Stimulated activated naive B cell treated with anti-CD40 and anti-IgM and Interleukin-4, amounts not matched to agents 10 μg/mL and 1 μg/mL and 100 μg/mL, for 72 hours (primary cell): ENCODE measurements at regions not wholly inside any gene's neighbourhood (a gene's known extent, or its start where the extent isn't known, plus 50 kb on each side); places are given as distances from the start of the nearest gene placed in this dataset.
"Not testable (repeated sequence)": the region's sequence is repeated elsewhere in the genome, so short reads cannot be mapped to it uniquely, and the experiment has no call there.

Experiments used
- ATAC-seq, 2 donors: fragments of 150-1000 bp; cut with Tn5 transposase; replicated peaks; 2 replicates each; pipeline ENCODE4 v1.10.0; 2021; ENCODE audit warnings: moderate library complexity in 1 of 2
- DNase-seq: peaks from one replicate; pipeline ENCODE4 v3.0.0; 2021
- H3K27ac Mint-ChIP-seq: one replicate; pipeline ENCODE4 v1.8.0; 2022; ENCODE audit warnings: mild to moderate bottlenecking, mixed read lengths
- H3K27me3 Mint-ChIP-seq, 2 donors: one replicate each; pipeline ENCODE4 v1.8.0; 2022; ENCODE audit warnings: mixed read lengths in 2 of 2
- H3K36me3 Mint-ChIP-seq, 2 donors: one replicate each; pipeline ENCODE4 v1.8.0; 2022; ENCODE audit warnings: mixed read lengths in 2 of 2, mild to moderate bottlenecking in 1 of 2
- H3K4me1 Mint-ChIP-seq, 2 donors: one replicate each; pipeline ENCODE4 v1.8.0; 2022; ENCODE audit warnings: mixed read lengths in 2 of 2, mild to moderate bottlenecking in 1 of 2
- H3K4me3 Mint-ChIP-seq, 2 donors: one replicate each; pipeline ENCODE4 v1.8.0; 2022; ENCODE audit warnings: mild to moderate bottlenecking in 2 of 2, mixed read lengths in 2 of 2, moderate library complexity in 1 of 2
- H3K9me3 Mint-ChIP-seq, 2 donors: one replicate each; pipeline ENCODE4 v1.8.0; 2022; ENCODE audit warnings: mixed read lengths in 2 of 2, mild to moderate bottlenecking in 1 of 2

DNA sequence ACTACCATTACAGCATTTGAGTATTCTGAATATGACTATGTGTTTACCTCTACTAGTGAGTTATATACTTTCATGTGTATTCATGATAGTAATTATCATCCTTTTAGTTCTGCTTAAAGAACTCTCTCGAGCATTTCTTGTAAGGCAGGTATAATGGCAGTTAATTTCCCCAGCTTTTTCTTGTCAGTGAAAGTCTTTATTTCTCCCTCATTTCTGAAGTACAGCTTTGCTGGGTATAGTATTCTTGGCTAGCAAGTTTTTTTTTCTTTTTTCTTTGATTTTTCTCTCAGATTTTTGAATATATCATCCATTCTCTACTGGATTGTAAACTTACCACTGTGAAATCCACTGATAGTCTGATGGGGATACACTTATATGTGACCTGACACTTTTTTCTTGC is 165.9 kb upstream of the ARHGAP5 start:
- peaks cover 0 to 12% of the 10 kb centered on the region in 2 donors for H3K27me3 Mint-ChIP-seq
- no peak overlapping the region for H3K4me3 Mint-ChIP-seq
- peaks cover 19 to 24% of the 10 kb centered on the region in 2 donors for H3K9me3 Mint-ChIP-seq
- DNase-seq (no peak), ATAC-seq (no peak)
- H3K36me3 Mint-ChIP-seq, result peaks cover 12 to 13% of the 10 kb centered on the region in 2 donors
- H3K4me1 Mint-ChIP-seq, result no peaks in the 10 kb centered on the region
- H3K27ac Mint-ChIP-seq, result no peak overlapping the region

DNA sequence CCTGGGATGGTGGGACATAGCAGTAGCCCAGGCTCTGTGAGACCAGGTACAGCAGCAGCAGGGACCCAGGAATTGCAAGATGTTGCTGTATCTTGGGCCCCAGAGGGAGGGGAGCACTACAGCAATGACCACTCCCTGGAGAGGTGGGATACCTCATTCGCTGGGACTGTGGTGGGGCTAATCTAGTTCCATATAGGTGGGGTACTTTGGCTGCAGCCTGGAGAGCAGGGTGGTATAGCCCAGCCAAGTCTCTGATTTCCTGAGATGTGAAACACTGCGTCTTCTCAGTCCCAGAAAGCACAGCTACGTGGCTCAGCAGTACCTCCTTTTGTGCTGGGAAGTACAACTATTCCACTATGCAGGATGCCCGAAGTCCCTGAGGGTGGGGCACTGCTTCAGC is 163.7 kb upstream of the ARHGAP5 start:
- Mint-ChIP-seq H3K4me3 (no peak overlapping the region), H3K9me3 (peaks cover 18 to 24% of the 10 kb centered on the region in 2 donors), H3K27ac (no peak overlapping the region), H3K27me3 (peaks cover 0 to 6% of the 10 kb centered on the region in 2 donors), H3K36me3 (peaks cover 12 to 13% of the 10 kb centered on the region in 2 donors), H3K4me1 (no peaks in the 10 kb centered on the region)
- ATAC-seq (no peak), DNase-seq (no peak)

DNA sequence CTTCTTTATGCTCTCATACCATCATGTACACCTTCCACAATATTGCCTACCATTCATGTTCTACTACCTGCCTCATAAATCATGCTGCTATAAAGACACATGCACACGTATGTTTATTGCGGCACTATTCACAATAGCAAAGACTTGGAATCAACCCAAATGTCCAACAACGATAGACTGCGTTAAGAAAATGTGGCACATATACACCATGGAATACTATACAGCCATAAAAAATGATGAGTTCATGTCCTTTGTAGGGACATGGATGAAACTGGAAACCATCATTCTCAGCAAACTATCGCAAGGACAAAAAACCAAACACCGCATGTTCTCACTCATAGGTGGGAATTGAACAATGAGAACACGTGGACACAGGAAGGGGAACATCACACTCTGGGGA is 158.8 kb upstream of the ARHGAP5 start:
- H3K9me3 Mint-ChIP-seq, H3K36me3 Mint-ChIP-seq, H3K27me3 Mint-ChIP-seq, ATAC-seq, H3K4me1 Mint-ChIP-seq, H3K27ac Mint-ChIP-seq, DNase-seq, H3K4me3 Mint-ChIP-seq: not testable (repeated sequence)

DNA sequence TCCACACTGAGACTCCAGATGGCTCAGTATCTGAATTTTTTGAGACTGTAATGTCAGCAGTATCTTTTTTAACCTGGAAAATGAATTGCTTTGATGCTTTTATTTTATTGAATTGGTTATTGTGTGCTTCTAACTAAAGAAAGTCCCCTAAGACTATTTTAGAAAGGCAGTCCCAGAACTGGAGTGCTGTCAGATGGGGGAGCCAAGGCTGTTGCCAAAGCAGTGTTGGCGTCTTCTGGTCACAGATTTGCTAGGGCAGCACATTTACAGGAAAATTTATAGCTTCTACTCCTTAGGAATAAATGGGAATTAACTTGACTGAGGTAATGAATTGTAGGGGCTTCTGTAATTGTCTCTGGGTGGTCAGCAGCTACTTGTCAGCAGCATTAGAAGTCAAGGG is 157.1 kb upstream of the ARHGAP5 start:
- no peak for ATAC-seq
- Mint-ChIP-seq H3K4me1 (no peaks in the 10 kb centered on the region), H3K27me3 (peaks cover 0 to 4% of the 10 kb centered on the region in 2 donors), H3K36me3 (no peaks in the 10 kb centered on the region), H3K9me3 (no peaks in the 10 kb centered on the region), H3K27ac (no peak overlapping the region), H3K4me3 (no peak overlapping the region)
- no peak for DNase-seq

DNA sequence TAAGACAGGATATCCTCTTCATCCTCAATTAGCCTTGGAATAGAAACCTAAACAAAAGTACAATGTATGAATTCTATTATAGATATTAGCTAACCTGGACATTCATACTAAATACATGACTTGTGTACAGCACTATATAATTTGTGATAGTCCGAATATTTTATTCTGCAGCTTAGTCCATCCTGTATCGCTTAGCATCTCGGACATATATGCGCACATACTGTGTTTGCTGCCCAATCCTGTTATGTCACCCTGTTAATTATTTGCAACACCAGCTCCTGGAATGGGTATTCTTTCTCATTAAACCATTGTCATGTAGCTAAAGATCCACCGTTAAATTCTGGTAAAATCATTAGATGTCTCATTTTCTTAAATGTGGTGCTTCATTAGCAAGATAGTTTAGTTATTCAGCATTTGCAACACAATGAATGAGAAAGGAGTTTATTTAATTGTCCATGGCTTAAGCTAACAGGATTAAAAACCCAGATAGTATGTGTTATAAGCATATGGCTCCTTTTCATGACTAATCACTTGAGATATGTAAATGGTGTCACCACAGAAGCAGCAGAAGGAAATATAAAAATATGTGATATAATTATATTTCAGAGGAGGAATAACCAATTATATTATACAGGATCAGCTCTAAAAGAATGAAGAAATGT is 156.0 kb upstream of the ARHGAP5 start:
- H3K27ac Mint-ChIP-seq, result no peak overlapping the region
- DNase-seq (no peak), ATAC-seq (no peak)
- no peaks in the 10 kb centered on the region for H3K36me3 Mint-ChIP-seq
- H3K4me3 Mint-ChIP-seq, result no peak overlapping the region
- H3K9me3 Mint-ChIP-seq, result no peaks in the 10 kb centered on the region
- H3K27me3 Mint-ChIP-seq, result peaks cover 0 to 4% of the 10 kb centered on the region in 2 donors
- peaks cover 0 to 2% of the 10 kb centered on the region in 2 donors for H3K4me1 Mint-ChIP-seq

DNA sequence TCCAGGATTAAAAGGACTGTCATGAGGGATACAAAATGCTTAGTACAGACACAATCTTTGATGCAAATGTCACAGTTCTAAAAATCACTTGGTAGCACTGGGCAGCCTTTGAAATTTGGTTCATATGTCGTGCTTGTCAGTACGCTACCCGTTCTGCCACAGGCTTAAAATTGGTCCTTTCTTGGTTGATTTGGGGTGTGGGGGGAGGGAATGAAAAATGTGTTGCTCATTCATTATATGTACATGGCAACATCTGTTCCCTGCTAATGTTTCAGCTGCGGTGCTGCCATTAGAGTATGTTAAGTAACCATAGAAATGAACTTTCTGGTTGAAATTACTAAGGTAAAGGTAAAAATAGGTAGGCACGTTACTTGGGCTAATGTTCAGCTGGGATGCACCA is 155.4 kb upstream of the ARHGAP5 start:
- H3K4me3 Mint-ChIP-seq, result no peak overlapping the region
- no peaks in the 10 kb centered on the region for H3K9me3 Mint-ChIP-seq
- ATAC-seq (no peak), DNase-seq (no peak)
- peaks cover 0 to 2% of the 10 kb centered on the region in 2 donors for H3K4me1 Mint-ChIP-seq
- no peak overlapping the region for H3K27ac Mint-ChIP-seq
- H3K36me3 Mint-ChIP-seq, result no peaks in the 10 kb centered on the region
- H3K27me3 Mint-ChIP-seq, result peaks cover 0 to 4% of the 10 kb centered on the region in 2 donors

DNA sequence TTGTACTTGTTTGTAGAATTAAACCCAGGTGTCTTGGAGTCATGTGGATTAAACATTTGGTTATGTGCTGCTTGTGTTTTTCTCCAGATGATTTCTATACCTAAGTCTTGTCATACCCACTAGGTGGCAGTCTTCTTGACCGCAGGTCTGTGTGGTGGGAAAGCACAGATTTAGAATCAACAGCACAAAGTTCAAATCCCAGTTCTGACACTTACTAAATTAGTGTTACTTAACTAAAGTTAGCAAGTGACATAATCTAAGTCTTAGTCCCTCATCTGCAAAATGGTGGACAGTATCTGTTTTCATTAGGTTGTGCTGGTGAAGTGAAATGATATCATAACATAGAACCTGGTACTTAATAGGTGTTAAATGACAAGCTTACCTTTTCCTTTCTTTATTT is 151.0 kb upstream of the ARHGAP5 start:
- Mint-ChIP-seq H3K4me3 (no peak overlapping the region), H3K9me3 (no peaks in the 10 kb centered on the region), H3K36me3 (no peaks in the 10 kb centered on the region), H3K27ac (no peak overlapping the region), H3K27me3 (no peaks in the 10 kb centered on the region), H3K4me1 (peaks cover 10 to 14% of the 10 kb centered on the region in 2 donors)
- ATAC-seq, result peak; percentile 40 to 48
- DNase-seq, result no peak

DNA sequence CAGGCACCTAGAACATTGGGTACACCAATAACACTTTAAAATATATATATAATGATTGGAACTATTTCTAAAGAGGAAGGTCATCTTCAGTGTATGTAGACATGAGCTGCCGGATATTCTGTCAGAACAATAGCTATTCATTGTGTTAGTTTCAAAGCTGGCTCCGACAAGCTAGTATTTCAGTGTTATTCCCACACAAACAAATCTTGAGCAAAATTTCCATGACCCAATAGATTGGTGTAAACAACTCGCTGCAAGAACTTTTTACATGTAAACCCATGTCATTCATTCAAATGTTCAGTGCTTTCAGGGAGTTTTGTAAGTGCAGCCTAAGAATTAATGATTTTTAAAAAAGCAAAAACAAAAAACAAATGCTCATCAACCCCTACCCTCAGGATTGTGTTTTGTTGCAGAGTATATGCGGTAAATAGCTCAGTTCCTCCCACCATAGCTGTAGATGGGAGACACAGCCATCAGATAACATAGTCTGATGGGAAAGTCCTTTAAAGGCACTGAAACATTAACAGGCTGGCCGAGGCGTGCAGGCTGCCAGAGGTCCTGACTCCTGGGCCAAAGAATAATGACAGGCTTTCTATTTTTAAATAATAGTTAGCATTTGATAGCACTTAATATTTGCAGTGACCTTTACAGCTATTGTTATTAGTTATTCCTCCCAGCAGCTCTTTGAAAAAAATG is 150.3 kb upstream of the ARHGAP5 start:
- Mint-ChIP-seq H3K27ac (no peak overlapping the region), H3K36me3 (no peaks in the 10 kb centered on the region), H3K27me3 (no peaks in the 10 kb centered on the region), H3K4me3 (no peak overlapping the region), H3K4me1 (peaks cover 10 to 14% of the 10 kb centered on the region in 2 donors), H3K9me3 (no peaks in the 10 kb centered on the region)
- ATAC-seq (no peak), DNase-seq (no peak)

DNA sequence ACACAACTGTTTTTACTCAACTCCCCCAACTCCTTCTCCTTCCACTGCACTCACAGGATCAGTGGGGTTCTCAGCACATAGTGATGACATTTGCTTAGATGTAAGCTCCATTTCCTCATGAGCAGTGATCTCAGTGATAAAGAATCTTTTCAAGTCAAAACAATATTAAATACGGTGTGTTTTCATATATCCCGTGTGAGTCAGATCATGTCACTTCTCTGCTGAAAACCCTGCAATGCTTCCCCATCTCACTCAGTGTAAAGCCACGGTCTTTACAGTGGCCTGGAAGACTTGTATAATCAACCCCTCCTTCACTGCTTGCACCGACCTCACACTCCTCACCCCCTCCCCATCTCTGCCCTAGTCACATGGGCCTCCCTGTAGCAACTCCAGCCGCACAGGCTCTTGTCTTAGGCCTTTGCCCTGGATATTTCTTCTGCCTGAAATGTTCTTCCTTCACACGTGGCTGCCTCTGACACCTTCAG is 149.7 kb upstream of the ARHGAP5 start:
- no peak overlapping the region for H3K4me3 Mint-ChIP-seq
- H3K9me3 Mint-ChIP-seq, result no peaks in the 10 kb centered on the region
- ATAC-seq (peak; percentile 41 to 44), DNase-seq (no peak)
- peaks cover 10 to 14% of the 10 kb centered on the region in 2 donors for H3K4me1 Mint-ChIP-seq
- H3K36me3 Mint-ChIP-seq, result no peaks in the 10 kb centered on the region
- no peaks in the 10 kb centered on the region for H3K27me3 Mint-ChIP-seq
- H3K27ac Mint-ChIP-seq, result no peak overlapping the region

DNA sequence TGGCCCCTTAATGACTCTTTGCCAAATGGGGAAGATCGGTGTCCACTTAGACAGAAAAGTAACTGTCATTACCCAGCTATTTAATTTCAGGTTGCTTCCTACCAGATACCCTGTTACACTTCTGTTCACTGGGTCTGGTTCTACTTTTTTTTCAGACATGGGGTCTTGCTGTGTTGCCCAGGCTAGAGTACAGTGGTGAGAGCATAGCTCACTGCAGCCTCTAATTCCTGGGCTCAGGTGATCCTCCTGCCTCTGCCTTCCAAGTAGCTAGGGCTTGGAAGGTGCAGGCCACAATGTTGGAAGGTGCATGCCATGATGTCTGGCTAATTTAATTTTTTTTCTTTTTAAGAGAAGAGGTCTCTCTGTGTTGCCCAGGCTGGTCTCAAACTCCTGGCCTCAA is 147.0 kb upstream of the ARHGAP5 start:
- H3K27me3 Mint-ChIP-seq, result peaks cover 4 to 6% of the 10 kb centered on the region in 2 donors

DNA sequence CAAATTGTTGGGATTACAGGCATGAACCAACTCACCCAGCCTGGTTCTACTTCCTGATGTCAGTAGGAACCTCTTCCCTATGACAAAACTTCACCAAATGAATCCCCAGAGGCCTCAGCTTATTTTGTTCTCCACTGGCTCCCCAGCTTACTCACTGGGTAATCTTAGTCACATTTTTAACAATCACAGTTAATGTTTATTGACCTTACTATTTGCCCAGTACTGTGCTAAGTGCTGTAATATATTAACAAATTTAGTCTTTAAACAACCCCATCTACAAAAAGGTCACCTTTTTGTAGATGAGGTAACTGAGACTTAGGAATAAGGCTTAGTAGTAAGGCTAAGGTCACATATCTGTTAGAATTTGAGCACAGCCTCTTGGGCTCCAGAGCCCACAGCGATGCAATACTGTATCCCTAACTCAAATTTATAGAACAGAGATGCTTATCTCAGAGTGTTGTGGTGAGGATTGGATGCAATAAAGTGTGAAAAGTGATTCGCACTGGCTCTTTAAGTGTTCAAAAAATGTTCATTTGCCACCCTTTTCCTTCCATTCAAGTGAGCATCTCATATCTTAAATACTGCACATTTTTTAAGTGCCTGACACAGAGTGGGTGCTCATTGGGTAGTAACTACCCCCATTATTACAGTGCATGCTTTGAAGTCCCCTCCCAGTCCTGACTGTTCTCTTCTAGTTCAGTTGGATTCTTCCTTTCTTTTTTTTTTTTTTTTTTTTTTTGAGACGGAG is 146.4 kb upstream of the ARHGAP5 start:
- H3K4me3 Mint-ChIP-seq, result no peak overlapping the region
- no peaks in the 10 kb centered on the region for H3K36me3 Mint-ChIP-seq
- H3K4me1 Mint-ChIP-seq, result peaks cover 10 to 19% of the 10 kb centered on the region in 2 donors
- no peaks in the 10 kb centered on the region for H3K9me3 Mint-ChIP-seq
- peaks cover 4 to 6% of the 10 kb centered on the region in 2 donors for H3K27me3 Mint-ChIP-seq
- DNase-seq (no peak), ATAC-seq (peak; percentile 80 to 85)
- peak overlapping the region; percentile 37 for H3K27ac Mint-ChIP-seq

More for the DNA sequence above, 147.0 kb upstream of the ARHGAP5 start:
- Mint-ChIP-seq H3K4me3 (no peak overlapping the region), H3K27ac (no peak overlapping the region), H3K36me3 (no peaks in the 10 kb centered on the region), H3K9me3 (no peaks in the 10 kb centered on the region), H3K4me1 (peaks cover 10 to 14% of the 10 kb centered on the region in 2 donors)
- DNase-seq, result no peak
- ATAC-seq, result no peak

DNA sequence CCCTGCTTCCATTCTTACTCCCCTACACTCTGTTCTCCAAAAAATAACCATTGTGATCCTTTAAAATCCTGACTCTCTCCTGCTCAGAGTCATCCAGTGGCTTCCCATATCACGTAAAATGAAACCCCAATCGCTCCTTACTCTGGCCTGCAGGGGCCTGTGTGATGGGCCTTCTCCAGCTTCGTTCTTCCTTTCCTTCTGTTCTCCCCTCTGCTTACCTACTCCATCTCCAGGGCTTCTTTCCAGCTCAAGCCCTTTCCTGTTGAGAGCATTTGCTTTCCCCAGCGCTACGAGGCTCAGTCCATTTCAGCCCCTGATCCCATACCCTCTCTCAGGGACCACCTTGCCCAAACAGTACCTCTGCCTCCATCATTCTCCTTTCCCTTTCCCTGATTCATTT is 144.4 kb upstream of the ARHGAP5 start:
- no peaks in the 10 kb centered on the region for H3K9me3 Mint-ChIP-seq
- H3K36me3 Mint-ChIP-seq, result no peaks in the 10 kb centered on the region
- peaks cover 3 to 17% of the 10 kb centered on the region in 2 donors for H3K4me1 Mint-ChIP-seq
- DNase-seq, result no peak
- H3K4me3 Mint-ChIP-seq, result no peak overlapping the region
- H3K27ac Mint-ChIP-seq, result no peak overlapping the region
- no peak for ATAC-seq
- peaks cover 4 to 6% of the 10 kb centered on the region in 2 donors for H3K27me3 Mint-ChIP-seq

DNA sequence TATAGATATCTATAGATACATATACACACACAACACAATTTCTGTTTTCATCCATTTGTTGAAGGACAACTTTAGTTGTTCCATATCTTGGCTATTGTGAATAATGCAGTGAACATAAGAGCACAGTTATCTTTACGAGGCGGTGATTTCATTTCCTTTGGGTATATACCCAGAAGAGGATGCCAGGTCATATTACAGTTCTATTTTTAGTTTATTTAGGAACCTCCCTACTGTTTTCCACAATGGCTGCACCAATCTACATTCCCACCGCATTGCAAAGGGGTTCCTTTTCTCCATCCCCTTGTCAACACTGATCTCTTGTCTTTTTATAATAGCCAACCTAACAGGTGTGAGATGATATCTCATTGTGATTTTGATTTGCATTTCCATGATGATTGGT is 143.4 kb upstream of the ARHGAP5 start:
- ATAC-seq, result no peak
- Mint-ChIP-seq H3K9me3 (no peaks in the 10 kb centered on the region), H3K27ac (no peak overlapping the region), H3K36me3 (no peaks in the 10 kb centered on the region), H3K27me3 (peaks cover 4 to 6% of the 10 kb centered on the region in 2 donors), H3K4me1 (peaks cover 7 to 18% of the 10 kb centered on the region in 2 donors), H3K4me3 (no peak overlapping the region)
- DNase-seq, result no peak

DNA sequence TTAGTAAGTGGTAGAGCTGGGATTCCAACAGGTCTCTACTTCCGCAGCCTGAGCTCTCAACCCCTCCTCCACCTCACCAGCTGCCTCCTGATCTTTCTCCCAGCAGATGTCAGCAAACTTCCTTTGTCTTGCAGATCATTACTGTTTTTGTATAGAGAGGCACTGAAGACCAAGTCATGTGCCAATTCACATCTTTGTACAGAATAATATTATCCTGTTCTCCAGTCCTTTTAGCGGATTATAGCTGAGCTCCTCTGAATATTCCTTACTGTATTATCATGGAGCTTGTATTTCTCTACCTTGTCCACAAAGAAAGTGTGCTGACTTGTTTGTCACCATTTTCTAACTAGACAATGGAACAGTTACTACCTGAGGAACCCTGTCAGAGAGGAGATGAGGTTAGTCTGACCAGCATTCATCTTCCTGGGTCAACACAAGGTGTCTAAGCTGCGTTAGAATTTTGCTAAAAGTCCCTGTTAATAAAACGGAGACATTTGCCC is 142.3 kb upstream of the ARHGAP5 start:
- Mint-ChIP-seq H3K36me3 (no peaks in the 10 kb centered on the region), H3K4me1 (peaks cover 7 to 18% of the 10 kb centered on the region in 2 donors), H3K27me3 (peaks cover 4 to 6% of the 10 kb centered on the region in 2 donors), H3K4me3 (no peak overlapping the region), H3K27ac (no peak overlapping the region), H3K9me3 (no peaks in the 10 kb centered on the region)
- DNase-seq (no peak), ATAC-seq (no peak)
